Prostate gland (tissue), 2 donors: ENCODE measurements at regions not wholly inside any gene's neighbourhood (a gene's known extent, or its start where the extent isn't known, plus 50 kb on each side); places are given as distances from the start of the nearest gene placed in this dataset.

Source experiments
- CTCF ChIP-seq, 4 experiments: fragments of 200-600 bp in 2 of 4; fragments of 450-650 bp in 2 of 4; sonication (generic) in 2 of 4; IDR thresholded peaks; 1 replicate in 3 of 4; 2 replicates in 1 of 4; pipeline ENCODE4 v1.5.1; 2016 to 2019; ENCODE audit warnings: antibody characterized with exemption in 4 of 4, mild to moderate bottlenecking in 2 of 4, moderate library complexity in 2 of 4
- POLR2A ChIP-seq: fragments of 450-650 bp; IDR thresholded peaks from one replicate; pipeline ENCODE4 v1.6.1; 2016; ENCODE audit warnings: antibody characterized with exemption, mild to moderate bottlenecking
- POLR2AphosphoS5 ChIP-seq: sonication (generic); formaldehyde crosslinking; IDR thresholded peaks from one replicate; pipeline ENCODE4 v1.6.1; 2017; ENCODE audit warnings: antibody characterized with exemption

GRCh38 chr3:77873598-77873997, 833.7 kb downstream of the ROBO2 start:
- TF ChIP-seq CTCF (IDR thresholded peaks at IDR 0.05) (no peak), POLR2AphosphoS5 (no peak), POLR2A (no peak)
